Osteoblast (primary cell): ENCODE measurements at regions not wholly inside any gene's neighbourhood (a gene's known extent, or its start where the extent isn't known, plus 50 kb on each side); places are given as distances from the start of the nearest gene placed in this dataset.
A peak's percentile ranks its signal among the peaks of the same experiment; 100 is the strongest.

Experiments
- DNase-seq: peaks from one replicate; pipeline ENCODE4 v3.0.0; 2011; ENCODE audit warnings: low spot score, mixed read lengths; ENCODE audit not compliant: insufficient read length; ENCODE audit errors: missing footprints
- H2AFZ ChIP-seq: 2 replicates; pipeline ENCODE4 v1.6.0; 2011; ENCODE audit warnings: mild to moderate bottlenecking, low read length
- H3K27ac ChIP-seq: 2 replicates; pipeline ENCODE4 v1.5.1; 2011; ENCODE audit warnings: mild to moderate bottlenecking, low read depth, low read length, moderate library complexity
- H3K27me3 ChIP-seq: 2 replicates; pipeline ENCODE4 v1.6.0; 2012; ENCODE audit warnings: mild to moderate bottlenecking, control low read depth, inconsistent platforms, low read length, moderate library complexity; ENCODE audit not compliant: insufficient read depth
- H3K36me3 ChIP-seq: 2 replicates; pipeline ENCODE4 v1.5.1; 2011; ENCODE audit warnings: mild to moderate bottlenecking, low read length, control low read depth, moderate library complexity; ENCODE audit not compliant: insufficient read depth
- H3K4me1 ChIP-seq: 2 replicates; pipeline ENCODE4 v1.5.1; 2011; ENCODE audit warnings: mild to moderate bottlenecking, low read length, control low read depth, moderate library complexity; ENCODE audit not compliant: insufficient read depth
- H3K4me2 ChIP-seq: 2 replicates; pipeline ENCODE4 v1.6.0; 2011; ENCODE audit warnings: mild to moderate bottlenecking, low read length; ENCODE audit not compliant: insufficient read depth
- H3K4me3 ChIP-seq: fragments of 200-600 bp; sonication (generic); 3 replicates; pipeline ENCODE4 v1.5.1; 2012; ENCODE audit warnings: mild to moderate bottlenecking, low read length, inconsistent platforms; ENCODE audit not compliant: insufficient read depth
- H3K79me2 ChIP-seq: 2 replicates; pipeline ENCODE4 v1.6.0; 2012; ENCODE audit warnings: mild to moderate bottlenecking, low read length, control low read depth, inconsistent platforms; ENCODE audit not compliant: insufficient read depth
- H3K9me3 ChIP-seq: 2 replicates; pipeline ENCODE4 v1.5.1; 2011; ENCODE audit warnings: low read depth, low read length, control low read depth
- H4K20me1 ChIP-seq: 2 replicates; pipeline ENCODE4 v1.6.0; 2012; ENCODE audit warnings: mild to moderate bottlenecking, low read length, control low read depth; ENCODE audit not compliant: insufficient read depth
- TF ChIP-seq, protein P1 (sequence below): IDR thresholded peaks from 2 replicates; pipeline ENCODE4 v1.5.1; 2011; ENCODE audit warnings: mild to moderate bottlenecking, low read depth, low read length, moderate library complexity; ENCODE audit errors: extremely low read depth

DNA sequence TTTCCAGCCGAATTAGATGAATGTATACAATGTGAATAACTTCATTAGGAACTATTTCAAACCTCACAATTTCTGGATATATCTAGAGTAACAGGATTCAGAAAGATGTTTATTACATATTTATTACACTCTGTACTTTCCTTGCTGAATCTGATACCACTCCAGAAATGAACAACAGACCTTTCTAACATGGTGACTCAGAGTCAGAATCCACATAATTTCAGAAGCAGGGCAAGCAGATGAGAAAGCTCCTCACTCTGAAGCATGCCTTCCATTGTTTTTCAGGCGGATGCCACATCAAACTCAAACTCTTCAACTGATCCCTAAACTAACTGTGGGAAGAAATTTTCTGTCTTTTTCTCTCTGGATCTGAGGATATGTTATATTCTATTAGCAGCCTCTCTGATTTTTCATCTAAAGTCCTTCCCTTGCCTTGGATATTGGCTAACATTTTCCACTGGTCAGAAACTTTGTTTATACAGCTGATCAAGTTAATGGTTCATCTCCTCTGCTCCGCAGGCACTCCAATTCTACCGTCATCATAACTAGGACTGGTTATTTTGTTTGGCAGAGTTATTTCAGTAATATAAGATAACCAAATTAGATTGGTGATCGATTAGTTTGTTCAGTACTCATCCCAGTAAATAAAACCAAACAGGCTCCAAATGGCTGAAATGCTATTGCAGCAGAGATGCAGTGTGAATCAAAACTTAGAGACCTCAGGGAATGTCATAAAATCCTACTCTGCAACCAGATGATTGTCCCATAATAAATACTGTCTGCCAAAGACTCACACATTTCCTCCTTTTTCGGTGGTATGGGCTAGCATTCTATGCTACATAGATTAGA is 556.0 kb downstream of the EBF1 start:
- TF ChIP-seq, protein P1, sequence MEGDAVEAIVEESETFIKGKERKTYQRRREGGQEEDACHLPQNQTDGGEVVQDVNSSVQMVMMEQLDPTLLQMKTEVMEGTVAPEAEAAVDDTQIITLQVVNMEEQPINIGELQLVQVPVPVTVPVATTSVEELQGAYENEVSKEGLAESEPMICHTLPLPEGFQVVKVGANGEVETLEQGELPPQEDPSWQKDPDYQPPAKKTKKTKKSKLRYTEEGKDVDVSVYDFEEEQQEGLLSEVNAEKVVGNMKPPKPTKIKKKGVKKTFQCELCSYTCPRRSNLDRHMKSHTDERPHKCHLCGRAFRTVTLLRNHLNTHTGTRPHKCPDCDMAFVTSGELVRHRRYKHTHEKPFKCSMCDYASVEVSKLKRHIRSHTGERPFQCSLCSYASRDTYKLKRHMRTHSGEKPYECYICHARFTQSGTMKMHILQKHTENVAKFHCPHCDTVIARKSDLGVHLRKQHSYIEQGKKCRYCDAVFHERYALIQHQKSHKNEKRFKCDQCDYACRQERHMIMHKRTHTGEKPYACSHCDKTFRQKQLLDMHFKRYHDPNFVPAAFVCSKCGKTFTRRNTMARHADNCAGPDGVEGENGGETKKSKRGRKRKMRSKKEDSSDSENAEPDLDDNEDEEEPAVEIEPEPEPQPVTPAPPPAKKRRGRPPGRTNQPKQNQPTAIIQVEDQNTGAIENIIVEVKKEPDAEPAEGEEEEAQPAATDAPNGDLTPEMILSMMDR: no peak
- Histone ChIP-seq H3K4me1 (peaks cover 15% of the 10 kb centered on the region), H2AFZ (peak overlapping the region; percentile 73), H3K4me3 (no peak overlapping the region), H4K20me1 (no peaks in the 10 kb centered on the region), H3K27ac (peak overlapping the region; percentile 84), H3K4me2 (peak overlapping the region; percentile 63), H3K27me3 (no peaks in the 10 kb centered on the region), H3K79me2 (no peaks in the 10 kb centered on the region), H3K36me3 (no peaks in the 10 kb centered on the region), H3K9me3 (no peaks in the 10 kb centered on the region)
- DNase-seq: peak; percentile 80

DNA sequence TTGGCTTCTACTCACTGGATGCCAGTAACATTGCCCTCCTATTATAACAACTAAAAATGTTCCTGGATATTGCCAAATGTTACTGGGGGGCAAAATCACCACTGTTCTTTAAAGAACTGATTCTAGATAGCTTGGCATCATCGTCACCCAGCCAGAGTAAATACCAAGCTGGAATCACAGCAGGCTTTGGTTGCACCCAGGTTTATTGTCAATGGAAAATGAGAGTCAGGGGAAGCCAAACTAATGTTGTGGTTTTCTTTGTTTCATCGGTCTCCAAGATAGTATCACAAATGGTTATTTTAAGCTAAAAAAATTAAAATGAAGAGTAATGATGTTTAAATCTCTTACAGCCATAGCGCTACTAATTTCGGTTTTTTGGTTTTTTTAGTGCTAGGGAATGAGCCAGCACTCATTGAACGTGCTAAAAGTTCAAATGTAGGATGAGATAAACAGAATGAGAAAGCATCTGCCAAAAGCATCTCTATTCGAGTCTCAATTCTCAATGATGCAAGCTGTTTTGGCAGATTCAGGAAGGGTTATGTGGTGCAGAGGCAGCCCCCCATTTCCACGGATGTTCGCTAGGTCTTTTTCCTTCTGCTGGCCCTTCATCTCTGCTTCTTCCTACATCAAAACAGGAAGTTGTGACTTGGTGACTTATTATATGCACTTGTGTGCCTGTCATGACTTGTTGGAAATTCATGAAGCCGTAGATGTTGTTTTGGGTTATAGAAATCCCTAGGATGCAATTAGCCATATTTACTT is 558.0 kb downstream of the EBF1 start:
- peaks cover 15% of the 10 kb centered on the region for H3K4me1 ChIP-seq
- no peak overlapping the region for H3K4me2 ChIP-seq
- H3K79me2 ChIP-seq: no peaks in the 10 kb centered on the region
- no peaks in the 10 kb centered on the region for H4K20me1 ChIP-seq
- H3K27ac ChIP-seq: no peak overlapping the region
- TF ChIP-seq, protein P1: no peak
- H2AFZ ChIP-seq: no peak overlapping the region
- no peaks in the 10 kb centered on the region for H3K9me3 ChIP-seq
- H3K36me3 ChIP-seq: no peaks in the 10 kb centered on the region
- peaks cover 9% of the 10 kb centered on the region for H3K27me3 ChIP-seq
- no peak overlapping the region for H3K4me3 ChIP-seq
- DNase-seq: no peak

DNA sequence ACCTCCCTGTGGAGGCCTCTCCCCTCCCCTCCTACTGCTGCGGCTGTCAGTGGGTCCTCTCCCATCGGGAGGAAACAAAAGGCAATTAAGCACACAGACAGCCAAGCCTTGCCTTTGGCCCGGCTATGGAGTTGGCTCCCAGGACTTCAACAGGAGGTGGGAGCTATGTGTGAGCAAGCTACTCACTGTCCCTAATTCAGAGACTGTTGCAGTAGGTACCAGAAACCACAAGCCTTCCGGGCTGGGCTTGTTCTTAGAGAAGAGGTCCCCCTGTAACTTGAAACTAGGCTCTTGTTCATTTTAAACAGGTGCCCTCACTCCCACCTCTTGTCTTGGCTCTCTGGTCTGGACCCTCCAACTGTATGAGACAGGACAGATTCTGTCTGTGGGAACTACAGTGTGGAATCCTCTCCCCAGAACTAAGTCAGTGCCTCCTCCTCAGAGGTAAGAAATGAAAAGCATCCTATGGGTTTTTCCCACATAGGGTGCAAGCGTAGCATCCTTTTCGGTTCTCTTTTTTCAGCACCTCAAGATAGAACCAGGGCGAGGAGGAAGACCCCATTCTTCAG is 561.1 kb downstream of the EBF1 start:
- no peaks in the 10 kb centered on the region for H3K36me3 ChIP-seq
- no peak overlapping the region for H3K4me3 ChIP-seq
- DNase-seq: peak; percentile 63
- TF ChIP-seq, protein P1: no peak
- peaks cover 7% of the 10 kb centered on the region for H3K4me1 ChIP-seq
- no peak overlapping the region for H3K4me2 ChIP-seq
- no peak overlapping the region for H2AFZ ChIP-seq
- no peak overlapping the region for H3K27ac ChIP-seq
- no peaks in the 10 kb centered on the region for H3K79me2 ChIP-seq
- H3K9me3 ChIP-seq: no peaks in the 10 kb centered on the region
- no peaks in the 10 kb centered on the region for H4K20me1 ChIP-seq
- peaks cover 29% of the 10 kb centered on the region for H3K27me3 ChIP-seq

DNA sequence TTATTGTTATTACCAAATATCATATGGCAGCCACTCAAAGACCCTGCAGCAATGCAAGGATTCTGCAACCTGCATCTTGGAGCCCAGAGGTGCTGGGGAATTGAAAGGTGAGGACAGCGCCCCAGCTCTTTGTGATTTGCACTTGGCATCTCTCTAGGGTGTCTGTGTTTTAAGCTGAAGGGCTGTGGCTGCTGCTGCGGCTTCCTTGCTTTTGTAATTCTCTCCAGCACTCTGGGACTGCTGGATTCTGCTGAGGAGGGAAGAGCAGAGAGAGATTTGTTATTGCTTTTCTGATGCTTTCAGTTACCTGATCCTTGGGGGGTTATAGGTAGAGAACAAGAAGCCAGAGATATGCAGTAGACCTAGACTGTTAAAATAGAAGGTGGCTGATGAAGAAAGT is 562.4 kb downstream of the EBF1 start:
- Histone ChIP-seq H3K27me3 (peaks cover 33% of the 10 kb centered on the region), H3K4me3 (no peak overlapping the region), H3K4me1 (no peaks in the 10 kb centered on the region), H2AFZ (no peak overlapping the region), H3K4me2 (no peak overlapping the region), H4K20me1 (no peaks in the 10 kb centered on the region), H3K36me3 (no peaks in the 10 kb centered on the region), H3K79me2 (no peaks in the 10 kb centered on the region), H3K27ac (no peak overlapping the region), H3K9me3 (no peaks in the 10 kb centered on the region)
- TF ChIP-seq, protein P1: no peak
- peak; percentile 65 for DNase-seq
